ENCODE measurements at regions not wholly inside any gene's neighbourhood (a gene's known extent, or its start where the extent isn't known, plus 50 kb on each side); places are given as distances from the start of the nearest gene placed in this dataset.

DNA sequence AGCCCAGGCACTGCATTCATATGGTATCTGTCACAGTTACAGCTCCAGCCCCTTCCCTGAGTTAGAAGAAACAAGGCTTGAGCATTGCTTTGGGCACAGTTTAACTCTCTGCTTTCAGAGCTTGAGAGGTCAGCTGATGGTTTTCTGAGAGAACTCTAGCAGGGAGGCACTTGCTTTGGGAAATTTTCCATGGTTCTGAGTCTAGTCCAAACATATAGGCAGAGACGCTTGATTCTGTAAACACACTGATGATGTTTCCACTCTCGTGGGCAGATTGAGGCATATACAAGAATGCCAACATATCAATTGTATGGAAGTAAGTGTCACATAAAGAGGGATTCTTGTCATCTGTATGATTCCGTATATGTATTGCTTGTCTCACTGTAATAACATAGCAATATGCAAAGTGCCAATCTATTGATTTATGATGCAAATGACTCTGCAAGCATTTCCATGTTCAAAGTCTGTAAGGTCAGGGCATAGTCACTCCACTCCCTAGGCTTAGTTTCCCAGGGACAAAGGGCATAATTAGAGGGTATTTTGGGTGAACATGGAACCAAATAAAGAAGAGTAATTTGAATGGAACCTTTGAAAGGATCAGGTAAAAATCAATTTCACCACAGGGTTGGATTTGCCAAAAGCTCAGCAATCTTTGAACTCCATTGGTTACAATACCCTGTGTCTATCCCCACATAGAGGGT is 239.0 kb downstream of the INHBA start:
- Mint-ChIP-seq H3K27me3 (ENCODE audit: insufficient read depth, unreplicated experiment) (no peaks in the 10 kb centered on the region), H3K4me3 (ENCODE audit: unreplicated experiment) (no peak overlapping the region), H3K4me1 (ENCODE audit: insufficient read depth, unreplicated experiment) (peaks cover 11% of the 10 kb centered on the region), H3K27ac (ENCODE audit: low read depth, unreplicated experiment) (no peak overlapping the region), H3K36me3 (ENCODE audit: insufficient read depth, unreplicated experiment) (no peaks in the 10 kb centered on the region), H3K9me3 (ENCODE audit: unreplicated experiment) (no peaks in the 10 kb centered on the region)
- no peak for TF ChIP-seq CTCF (IDR thresholded peaks at IDR 0.05; ENCODE audit: unreplicated experiment)
- BruUV-seq (replicated peaks), result no TSS peak
- intact Hi-C loops (cut with micrococcal nuclease), result no loop called here
- ChIA-PET POLR2A (no interaction called here), CTCF (no interaction called here)
- no peak for DNase-seq (ENCODE audit: unreplicated experiment)

DNA sequence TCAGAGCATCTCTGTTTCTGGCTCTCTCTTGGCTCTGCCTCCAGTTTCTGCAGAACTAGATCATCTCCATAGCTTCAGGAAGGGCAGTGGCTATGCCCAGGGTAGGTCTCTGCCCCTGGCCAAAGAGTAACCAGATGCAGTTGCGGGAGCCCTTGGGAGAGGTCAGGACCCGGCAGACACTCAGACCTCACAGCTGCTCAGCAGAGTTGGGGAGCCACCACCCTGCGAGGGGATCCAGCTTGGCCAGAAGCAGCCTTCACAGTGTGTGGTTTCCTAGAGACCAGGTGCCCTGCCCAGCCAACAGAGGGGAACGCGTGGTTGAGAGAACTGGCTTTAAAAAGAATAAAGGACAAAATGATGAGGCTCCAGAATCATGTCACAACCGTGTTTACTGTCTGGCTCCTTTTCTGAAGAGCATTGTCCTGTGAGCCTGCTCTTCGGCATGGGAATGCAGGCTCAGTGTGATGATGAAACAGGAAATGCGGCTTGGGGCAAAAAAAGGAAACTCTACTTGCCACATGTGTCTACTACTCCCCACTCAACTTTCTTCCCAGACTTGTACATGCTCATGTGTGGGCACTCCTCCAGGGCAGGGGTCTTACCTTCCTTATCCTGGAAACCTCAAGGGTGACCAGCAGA is 243.1 kb downstream of the INHBA start:
- CTCF ChIA-PET, result no interaction called here
- Mint-ChIP-seq H3K27me3 (ENCODE audit: insufficient read depth, unreplicated experiment) (no peaks in the 10 kb centered on the region), H3K4me1 (ENCODE audit: insufficient read depth, unreplicated experiment) (no peaks in the 10 kb centered on the region), H3K36me3 (ENCODE audit: insufficient read depth, unreplicated experiment) (no peaks in the 10 kb centered on the region), H3K4me3 (ENCODE audit: unreplicated experiment) (no peak overlapping the region), H3K9me3 (ENCODE audit: unreplicated experiment) (peaks cover 8% of the 10 kb centered on the region), H3K27ac (ENCODE audit: low read depth, unreplicated experiment) (no peak overlapping the region)
- POLR2A ChIA-PET, result no interaction called here
- TF ChIP-seq CTCF (IDR thresholded peaks at IDR 0.05; ENCODE audit: unreplicated experiment), result no peak
- intact Hi-C loops (cut with micrococcal nuclease), result no loop called here
- no peak for DNase-seq (ENCODE audit: unreplicated experiment)
- BruUV-seq (replicated peaks), result no TSS peak

GRCh38 chr7:41459183-41459582 is 243.7 kb downstream of the INHBA start:
- H3K4me1 Mint-ChIP-seq (ENCODE audit: insufficient read depth, unreplicated experiment), result no peaks in the 10 kb centered on the region
- no peaks in the 10 kb centered on the region for H3K27me3 Mint-ChIP-seq (ENCODE audit: insufficient read depth, unreplicated experiment)
- CTCF ChIA-PET, result no interaction called here

More at GRCh38 chr7:41459183-41459582, 243.7 kb downstream of the INHBA start:
- H3K4me3 Mint-ChIP-seq (ENCODE audit: unreplicated experiment), result no peak overlapping the region
- TF ChIP-seq CTCF (IDR thresholded peaks at IDR 0.05; ENCODE audit: unreplicated experiment), result no peak
- H3K36me3 Mint-ChIP-seq (ENCODE audit: insufficient read depth, unreplicated experiment), result no peaks in the 10 kb centered on the region
- no peak for DNase-seq (ENCODE audit: unreplicated experiment)
- no peak overlapping the region for H3K27ac Mint-ChIP-seq (ENCODE audit: low read depth, unreplicated experiment)
- BruUV-seq (replicated peaks), result no TSS peak
- POLR2A ChIA-PET, result no interaction called here
- peaks cover 8% of the 10 kb centered on the region for H3K9me3 Mint-ChIP-seq (ENCODE audit: unreplicated experiment)
- intact Hi-C loops (cut with micrococcal nuclease), result no loop called here

All from MCF 10A (cell line).